ENCODE measurements at regions not wholly inside any gene's neighbourhood (a gene's known extent, or its start where the extent isn't known, plus 50 kb on each side); places are given as distances from the start of the nearest gene placed in this dataset.
A peak's percentile ranks its signal among the peaks of the same experiment; 100 is the strongest.
"Not testable (repeated sequence)": the region's sequence is repeated elsewhere in the genome, so short reads cannot be mapped to it uniquely, and the experiment has no call there.

DNA sequence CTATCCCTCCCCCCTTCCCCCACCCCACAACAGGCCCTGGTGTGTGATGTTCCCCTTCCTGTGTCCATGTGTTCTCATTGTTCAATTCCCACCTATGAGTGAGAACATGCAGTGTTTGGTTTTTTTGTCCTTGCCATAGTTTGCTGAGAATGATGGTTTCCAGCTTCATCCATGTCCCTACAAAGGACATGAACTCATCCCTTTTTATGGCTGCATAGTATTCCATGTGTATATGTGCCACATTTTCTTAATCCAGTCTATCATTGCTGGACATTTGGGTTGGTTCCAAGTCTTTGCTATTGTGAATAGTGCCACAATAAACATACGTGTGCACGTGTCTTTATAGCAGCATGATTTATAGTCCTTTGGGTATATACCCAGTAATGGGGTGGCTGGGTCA lies 52.3 kb upstream of the MAN1A2 start:
- H3K27ac ChIP-seq (ENCODE audit: poor library complexity, severe bottlenecking); DNase-seq (ENCODE audit: low spot score); ATAC-seq (ENCODE audit: low read depth); H3K27me3 ChIP-seq (ENCODE audit: insufficient read depth, poor library complexity, severe bottlenecking); H3K4me1 ChIP-seq (ENCODE audit: insufficient read depth, poor library complexity, severe bottlenecking); H3K9me3 ChIP-seq (ENCODE audit: severe bottlenecking); H3K36me3 ChIP-seq (ENCODE audit: low read depth); H3K4me3 ChIP-seq (ENCODE audit: severe bottlenecking): not testable (repeated sequence)

DNA sequence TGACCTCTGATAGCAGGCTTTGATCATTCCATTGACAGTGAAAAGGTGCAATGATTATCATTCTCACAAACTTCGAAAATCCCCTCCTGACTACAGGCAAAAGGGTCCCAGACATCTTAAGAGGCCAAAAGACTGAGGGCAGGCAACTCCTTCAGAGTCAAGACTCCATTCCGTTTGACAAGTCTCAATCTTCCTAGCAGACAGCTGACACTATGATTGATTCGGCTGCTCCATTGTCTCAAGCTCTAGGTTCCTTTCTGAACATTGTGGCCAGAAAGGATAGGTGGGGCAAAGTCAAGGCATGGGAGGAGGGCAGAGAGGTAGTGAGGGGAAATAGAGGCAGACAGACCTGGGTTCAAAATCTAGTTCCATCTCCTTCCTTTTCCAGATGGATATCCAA lies 53.7 kb upstream of the MAN1A2 start:
- Histone ChIP-seq H3K36me3 (ENCODE audit: low read depth) (no peaks in the 10 kb centered on the region), H3K4me1 (ENCODE audit: insufficient read depth, poor library complexity, severe bottlenecking) (no peaks in the 10 kb centered on the region), H3K27me3 (ENCODE audit: insufficient read depth, poor library complexity, severe bottlenecking) (no peaks in the 10 kb centered on the region), H3K27ac (ENCODE audit: poor library complexity, severe bottlenecking) (no peak overlapping the region), H3K9me3 (ENCODE audit: severe bottlenecking) (no peaks in the 10 kb centered on the region), H3K4me3 (ENCODE audit: severe bottlenecking) (no peak overlapping the region)
- ATAC-seq (ENCODE audit: low read depth) (no peak), DNase-seq (ENCODE audit: low spot score) (no peak)
- no peak for TF ChIP-seq CTCF (IDR thresholded peaks at IDR 0.05; ENCODE audit: poor library complexity, severe bottlenecking)

DNA sequence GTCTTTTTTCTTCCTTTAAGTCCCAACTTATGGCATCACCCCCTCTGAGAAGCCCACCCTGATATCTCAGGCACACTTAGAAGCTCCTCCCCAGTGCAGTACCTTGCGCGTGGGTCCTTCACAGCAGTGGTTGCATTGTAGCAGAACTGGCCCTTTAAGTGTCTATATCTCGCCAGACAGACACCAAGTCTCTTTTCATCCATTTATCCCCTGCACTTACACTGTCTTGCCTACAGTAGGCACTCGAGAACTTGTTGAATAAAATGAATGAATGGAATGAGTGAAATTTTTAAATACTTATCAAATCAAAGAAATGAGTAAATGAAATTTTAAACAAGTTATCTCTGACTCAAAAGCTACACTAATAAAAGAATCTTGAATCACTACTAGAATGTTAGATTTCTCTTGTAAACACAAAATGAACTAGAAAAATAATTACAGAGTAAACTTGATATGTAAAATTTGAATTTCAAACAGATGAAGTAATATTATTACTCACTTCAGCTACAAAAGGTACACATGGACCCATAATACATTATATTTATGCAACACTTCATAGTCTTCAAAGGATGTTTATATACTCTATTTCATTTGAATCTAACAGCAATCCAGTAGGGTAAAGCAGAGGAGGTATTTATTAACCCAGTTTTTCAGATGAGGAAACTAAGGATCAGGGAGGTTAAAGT lies 54.7 kb upstream of the MAN1A2 start:
- peak; percentile 48 for TF ChIP-seq CTCF (IDR thresholded peaks at IDR 0.05; ENCODE audit: poor library complexity, severe bottlenecking)
- ATAC-seq (ENCODE audit: low read depth) (no peak), DNase-seq (ENCODE audit: low spot score) (no peak)
- no peaks in the 10 kb centered on the region for H3K9me3 ChIP-seq (ENCODE audit: severe bottlenecking)
- no peaks in the 10 kb centered on the region for H3K4me1 ChIP-seq (ENCODE audit: insufficient read depth, poor library complexity, severe bottlenecking)
- H3K36me3 ChIP-seq (ENCODE audit: low read depth): no peaks in the 10 kb centered on the region
- H3K27me3 ChIP-seq (ENCODE audit: insufficient read depth, poor library complexity, severe bottlenecking): no peaks in the 10 kb centered on the region
- no peak overlapping the region for H3K4me3 ChIP-seq (ENCODE audit: severe bottlenecking)
- no peak overlapping the region for H3K27ac ChIP-seq (ENCODE audit: poor library complexity, severe bottlenecking)

DNA sequence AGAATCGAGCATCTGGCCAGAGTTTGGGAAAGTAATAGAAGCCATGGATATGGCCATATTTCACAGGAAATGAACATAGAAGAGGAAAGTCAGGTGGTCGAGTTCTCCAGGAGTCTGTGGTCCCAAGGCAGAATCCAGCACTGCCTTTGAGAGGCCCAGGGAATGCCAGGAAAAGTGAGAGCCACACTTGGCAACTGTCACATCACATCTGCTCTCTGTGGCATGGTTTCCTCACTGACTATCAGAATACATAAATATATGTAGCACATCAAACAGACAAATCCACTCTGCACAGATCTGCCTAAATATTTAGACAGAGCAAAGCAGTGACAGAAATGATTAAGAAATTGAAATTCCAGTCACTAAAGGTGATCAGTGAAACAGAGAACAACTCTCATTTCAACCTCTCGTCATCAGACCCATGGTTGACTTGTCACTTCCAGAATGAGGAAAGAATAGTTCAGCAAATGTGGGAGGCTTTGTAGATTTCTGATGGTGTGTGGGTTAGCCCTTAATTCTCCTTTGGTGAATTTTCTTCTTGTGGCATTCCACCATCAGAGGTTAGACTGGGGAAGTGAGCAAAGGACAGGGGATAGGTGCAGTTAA lies 58.8 kb upstream of the MAN1A2 start:
- TF ChIP-seq CTCF (IDR thresholded peaks at IDR 0.05; ENCODE audit: poor library complexity, severe bottlenecking): no peak

DNA sequence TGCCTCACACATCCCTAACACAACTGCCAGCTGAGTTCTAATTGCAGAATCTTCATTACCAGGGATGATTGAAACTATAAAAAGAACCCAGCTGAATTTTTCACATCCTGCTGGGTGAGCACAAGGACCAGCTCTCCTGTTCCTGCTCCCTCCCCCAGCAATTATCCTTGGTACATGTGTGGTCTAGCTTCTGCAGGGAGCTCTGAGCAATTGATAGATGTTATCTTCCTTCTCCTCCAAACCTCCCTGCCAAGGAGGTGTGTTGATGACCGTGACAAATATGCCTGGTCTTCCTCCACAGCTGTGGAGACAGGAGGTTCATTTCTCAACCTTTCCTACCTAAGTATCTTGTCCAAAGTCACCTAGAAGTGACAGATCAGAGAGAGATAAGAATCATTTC lies 65.3 kb upstream of the MAN1A2 start:
- H3K9me3 ChIP-seq (ENCODE audit: severe bottlenecking): no peaks in the 10 kb centered on the region
- no peak for DNase-seq (ENCODE audit: low spot score)
- no peak for TF ChIP-seq CTCF (IDR thresholded peaks at IDR 0.05; ENCODE audit: poor library complexity, severe bottlenecking)
- no peak for ATAC-seq (ENCODE audit: low read depth)
- H3K4me3 ChIP-seq (ENCODE audit: severe bottlenecking): no peak overlapping the region
- H3K36me3 ChIP-seq (ENCODE audit: low read depth): no peaks in the 10 kb centered on the region
- no peaks in the 10 kb centered on the region for H3K4me1 ChIP-seq (ENCODE audit: insufficient read depth, poor library complexity, severe bottlenecking)
- no peaks in the 10 kb centered on the region for H3K27me3 ChIP-seq (ENCODE audit: insufficient read depth, poor library complexity, severe bottlenecking)
- no peak overlapping the region for H3K27ac ChIP-seq (ENCODE audit: poor library complexity, severe bottlenecking)

More for the DNA sequence above, 58.8 kb upstream of the MAN1A2 start:
- H3K36me3 ChIP-seq (ENCODE audit: low read depth): no peaks in the 10 kb centered on the region
- ATAC-seq (ENCODE audit: low read depth): no peak
- no peaks in the 10 kb centered on the region for H3K9me3 ChIP-seq (ENCODE audit: severe bottlenecking)
- H3K27ac ChIP-seq (ENCODE audit: poor library complexity, severe bottlenecking): no peak overlapping the region
- H3K27me3 ChIP-seq (ENCODE audit: insufficient read depth, poor library complexity, severe bottlenecking): no peaks in the 10 kb centered on the region
- no peak for DNase-seq (ENCODE audit: low spot score)
- H3K4me1 ChIP-seq (ENCODE audit: insufficient read depth, poor library complexity, severe bottlenecking): no peaks in the 10 kb centered on the region
- H3K4me3 ChIP-seq (ENCODE audit: severe bottlenecking): no peak overlapping the region

GRCh38 chr1:117300183-117300582 lies 67.1 kb upstream of the MAN1A2 start:
- not testable (repeated sequence) for DNase-seq (ENCODE audit: low spot score); H3K27ac ChIP-seq (ENCODE audit: poor library complexity, severe bottlenecking); H3K36me3 ChIP-seq (ENCODE audit: low read depth); H3K4me1 ChIP-seq (ENCODE audit: insufficient read depth, poor library complexity, severe bottlenecking); H3K27me3 ChIP-seq (ENCODE audit: insufficient read depth, poor library complexity, severe bottlenecking); H3K4me3 ChIP-seq (ENCODE audit: severe bottlenecking); H3K9me3 ChIP-seq (ENCODE audit: severe bottlenecking); ATAC-seq (ENCODE audit: low read depth)

Data from RWPE2 (cell line).